Islet of Langerhans (tissue), 1 donor: ENCODE measurements at regions not wholly inside any gene's neighbourhood (a gene's known extent, or its start where the extent isn't known, plus 50 kb on each side); places are given as distances from the start of the nearest gene placed in this dataset.

Source experiments
- FAIRE-seq: peaks from one replicate; lab custom pipeline; 2011; peaks lifted over from hg19 to GRCh38; lab: Jason Lieb, UNC

DNA sequence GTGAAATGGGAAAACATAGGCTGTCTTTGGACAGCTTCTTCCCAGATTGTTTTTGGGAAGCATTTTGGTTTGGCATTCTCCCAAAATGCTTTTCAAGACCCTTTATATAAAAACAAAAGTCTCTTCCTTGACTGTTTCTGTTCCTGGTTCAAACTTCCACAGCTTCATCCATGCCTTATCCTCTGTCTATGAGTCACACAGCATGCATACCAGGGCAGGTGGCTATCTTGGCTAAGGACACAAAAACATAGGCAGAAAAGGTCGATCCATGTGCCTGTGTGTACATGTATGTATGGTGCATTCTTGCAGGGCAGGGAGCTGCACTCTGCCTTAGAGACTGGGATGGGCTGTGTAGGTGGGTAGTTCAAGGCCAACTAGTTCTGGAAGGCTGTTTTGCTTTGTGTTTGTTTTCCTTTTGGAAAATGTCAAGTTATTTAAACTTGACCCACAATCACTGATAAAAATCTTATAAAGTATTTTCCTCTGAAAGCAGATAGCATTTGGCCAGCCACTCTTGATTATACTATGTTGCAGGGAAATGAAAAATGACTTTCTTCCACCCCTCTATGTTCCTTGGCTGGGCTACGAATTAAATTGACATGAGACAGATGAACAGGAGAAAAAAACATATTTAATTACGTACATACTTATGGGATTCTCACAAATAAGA, 437.0 kb downstream of the SIPA1L2 start:
- FAIRE-seq, result no peak

DNA sequence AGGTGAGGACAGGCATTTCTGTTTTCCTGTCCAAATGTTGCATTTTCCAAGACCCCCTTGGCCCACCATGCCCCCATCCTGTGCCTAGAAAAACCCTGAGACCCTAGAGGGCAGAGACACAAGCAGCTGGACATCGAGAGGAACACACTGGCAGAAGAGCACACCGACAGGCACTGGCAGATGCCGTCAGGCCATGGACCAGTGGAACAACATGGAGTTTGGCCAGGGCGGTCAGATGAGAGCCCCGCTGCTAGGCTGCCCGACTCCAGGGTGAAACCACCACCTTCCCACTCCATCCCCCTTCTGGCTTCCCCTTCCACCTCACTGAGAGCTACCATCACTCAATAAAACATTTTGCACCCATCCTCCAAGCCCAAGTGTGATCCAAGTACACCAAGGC, 438.4 kb downstream of the SIPA1L2 start:
- no peak for FAIRE-seq

DNA sequence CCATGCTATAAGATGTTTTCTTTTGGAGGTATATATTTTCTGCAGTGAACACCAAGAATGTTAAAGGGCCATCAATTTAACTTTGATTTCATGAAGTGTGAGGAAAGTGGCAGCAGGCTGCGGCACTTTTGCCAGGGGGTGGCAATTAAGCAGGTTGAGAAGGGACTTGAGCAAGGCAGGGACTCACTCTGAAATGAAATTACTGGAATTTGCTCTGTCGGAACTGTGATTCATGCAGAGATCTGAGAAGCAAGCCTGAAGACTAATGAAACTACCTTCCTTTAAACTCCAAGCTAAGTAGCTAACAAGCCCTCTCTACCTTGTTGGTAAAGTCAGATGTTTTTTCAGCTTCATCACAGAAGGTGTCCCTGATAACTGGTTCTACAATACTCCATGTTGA, 441.6 kb downstream of the SIPA1L2 start:
- no peak for FAIRE-seq

DNA sequence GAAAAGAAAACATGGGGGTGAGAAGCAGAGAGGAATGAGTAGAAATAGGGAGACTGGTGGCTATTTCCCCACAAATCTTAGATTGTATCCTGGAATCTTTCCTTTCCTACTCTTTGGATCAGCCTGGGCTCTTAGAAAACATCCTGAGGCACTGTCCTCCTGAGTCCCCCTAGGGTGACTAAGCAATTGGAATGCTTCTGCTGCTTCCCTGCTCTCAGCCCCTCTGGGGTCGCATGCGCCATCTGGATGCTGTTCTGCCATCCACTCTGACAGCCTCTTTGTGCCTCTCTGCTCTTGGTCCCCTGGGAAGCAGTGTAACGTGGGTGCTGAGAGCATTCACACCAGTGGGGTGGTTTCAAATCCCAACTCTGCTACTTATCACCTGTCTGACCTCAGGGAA, 443.0 kb downstream of the SIPA1L2 start:
- no peak for FAIRE-seq

DNA sequence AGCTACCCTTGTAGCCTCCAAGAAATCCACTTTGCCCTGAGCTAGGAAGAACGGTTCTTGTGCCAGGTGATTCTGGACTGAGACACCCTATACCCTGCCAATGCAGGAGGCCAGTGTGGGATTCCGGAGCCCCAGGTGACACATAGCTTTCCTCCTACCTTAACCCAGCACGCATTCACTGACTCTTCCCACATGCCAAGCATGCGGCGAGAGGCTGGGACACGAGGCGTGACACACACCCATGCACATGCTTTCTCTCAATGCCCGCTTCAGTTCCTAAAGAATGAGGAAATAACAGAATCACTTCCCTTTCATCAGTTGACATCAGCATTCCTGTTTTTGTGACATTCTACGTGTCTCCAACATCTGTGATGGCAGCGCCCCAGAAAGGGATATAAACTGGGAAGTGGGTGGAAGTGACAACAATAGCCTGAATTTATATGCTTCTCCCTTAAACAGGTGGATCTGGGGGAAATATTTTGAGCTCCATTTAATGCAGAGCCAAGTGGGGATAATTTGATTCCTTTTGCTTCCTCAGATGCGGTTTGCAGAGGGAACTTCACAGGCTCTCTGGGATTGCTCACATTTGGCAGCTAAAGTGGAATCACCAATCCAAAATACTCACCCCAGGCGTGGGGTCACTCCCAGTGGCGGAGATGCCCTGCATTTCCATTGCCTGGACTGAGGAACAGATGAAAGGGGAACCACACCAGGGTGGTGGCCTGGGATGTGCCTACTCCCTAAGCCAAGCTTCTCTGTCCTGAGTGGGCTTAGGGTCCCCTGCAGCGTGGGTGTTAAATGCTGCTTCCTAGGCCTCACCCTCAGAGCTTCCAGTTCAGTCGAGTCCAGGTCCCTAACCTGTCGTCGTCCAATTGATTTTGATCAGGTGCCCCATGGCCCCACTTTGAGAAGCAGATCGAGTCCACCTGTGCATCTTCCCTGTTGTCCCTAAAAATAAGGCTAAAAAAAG, 445.1 kb downstream of the SIPA1L2 start:
- no peak for FAIRE-seq

DNA sequence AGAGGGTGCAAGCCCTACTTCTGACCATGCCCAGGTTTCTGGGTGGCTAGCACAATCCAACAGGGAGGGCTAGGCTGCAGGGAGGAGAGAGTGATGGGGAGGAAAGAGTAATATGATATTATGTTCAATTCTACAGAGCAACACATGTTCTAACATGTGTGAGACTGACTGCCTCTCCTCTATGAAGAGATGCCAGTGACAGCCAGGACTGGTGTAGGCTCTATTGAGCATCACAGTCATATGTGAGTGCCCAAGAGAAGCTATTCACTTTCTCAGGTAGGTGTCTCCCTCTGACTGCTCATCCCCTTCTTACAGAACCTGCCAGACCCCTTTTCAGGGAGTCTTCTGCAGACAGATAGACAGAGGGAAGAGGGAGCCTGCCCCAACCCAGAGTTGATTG, 446.1 kb downstream of the SIPA1L2 start:
- no peak for FAIRE-seq

DNA sequence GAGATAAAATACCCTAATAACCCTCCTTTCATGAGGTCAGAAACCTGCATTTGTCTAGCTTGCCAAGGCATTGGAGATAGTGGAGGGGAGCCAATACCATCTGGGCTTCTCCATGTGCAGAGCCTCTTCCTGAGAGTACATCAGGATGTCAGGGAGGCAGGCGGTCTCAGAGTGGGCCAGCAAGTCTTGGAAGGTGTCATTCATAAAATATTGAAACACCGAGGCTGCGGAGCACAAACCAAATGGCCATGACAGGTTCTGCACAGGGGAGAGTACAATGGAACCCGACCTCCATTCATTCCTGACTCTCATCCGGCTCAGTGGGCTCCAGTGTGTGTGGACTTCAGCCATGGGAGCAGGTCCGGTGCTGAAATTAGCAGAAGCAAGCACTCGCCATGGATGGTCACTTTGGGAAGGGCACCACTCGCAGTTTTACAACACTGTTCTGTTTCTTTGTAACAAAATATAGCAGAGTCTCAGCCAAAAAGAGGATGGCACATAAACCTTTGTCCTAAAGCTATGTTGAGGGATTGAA, 446.6 kb downstream of the SIPA1L2 start:
- no peak for FAIRE-seq

DNA sequence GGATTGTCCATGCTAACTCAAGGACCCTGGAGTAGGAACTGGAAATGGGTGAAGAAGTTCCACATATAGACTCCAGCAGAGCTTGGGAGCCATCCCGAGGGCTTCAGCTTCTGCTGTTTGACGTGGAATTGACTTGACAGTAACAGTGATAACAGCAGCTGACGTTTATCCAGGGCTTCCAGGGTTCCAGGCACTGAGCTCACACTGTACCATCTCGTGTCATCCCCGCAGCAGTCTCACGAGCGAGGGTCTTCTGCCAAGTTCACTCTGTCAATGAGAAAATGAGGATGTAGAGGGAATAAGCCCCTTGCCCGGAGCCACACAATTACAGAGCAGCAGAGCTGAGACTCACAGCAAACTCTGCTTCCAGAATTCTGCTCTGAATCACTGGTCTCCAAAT, 447.7 kb downstream of the SIPA1L2 start:
- FAIRE-seq, result no peak

DNA sequence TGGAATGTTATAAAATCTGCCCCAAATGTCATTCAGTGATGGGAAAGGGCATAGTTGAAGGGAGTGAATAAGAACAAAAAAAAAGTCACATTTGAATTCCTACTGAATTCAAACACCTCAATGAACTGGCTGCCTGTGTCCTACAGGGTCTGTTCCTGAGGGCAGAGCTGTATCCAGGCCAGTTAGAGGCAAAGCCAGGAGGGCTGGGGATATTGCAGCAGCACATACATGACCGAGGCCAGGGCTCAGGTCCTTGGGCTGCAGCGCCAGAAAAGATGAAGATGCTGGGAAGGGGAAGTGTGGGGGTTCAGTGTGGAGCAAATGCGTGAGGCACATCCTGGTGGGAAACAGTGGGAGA, 449.2 kb downstream of the SIPA1L2 start:
- no peak for FAIRE-seq

DNA sequence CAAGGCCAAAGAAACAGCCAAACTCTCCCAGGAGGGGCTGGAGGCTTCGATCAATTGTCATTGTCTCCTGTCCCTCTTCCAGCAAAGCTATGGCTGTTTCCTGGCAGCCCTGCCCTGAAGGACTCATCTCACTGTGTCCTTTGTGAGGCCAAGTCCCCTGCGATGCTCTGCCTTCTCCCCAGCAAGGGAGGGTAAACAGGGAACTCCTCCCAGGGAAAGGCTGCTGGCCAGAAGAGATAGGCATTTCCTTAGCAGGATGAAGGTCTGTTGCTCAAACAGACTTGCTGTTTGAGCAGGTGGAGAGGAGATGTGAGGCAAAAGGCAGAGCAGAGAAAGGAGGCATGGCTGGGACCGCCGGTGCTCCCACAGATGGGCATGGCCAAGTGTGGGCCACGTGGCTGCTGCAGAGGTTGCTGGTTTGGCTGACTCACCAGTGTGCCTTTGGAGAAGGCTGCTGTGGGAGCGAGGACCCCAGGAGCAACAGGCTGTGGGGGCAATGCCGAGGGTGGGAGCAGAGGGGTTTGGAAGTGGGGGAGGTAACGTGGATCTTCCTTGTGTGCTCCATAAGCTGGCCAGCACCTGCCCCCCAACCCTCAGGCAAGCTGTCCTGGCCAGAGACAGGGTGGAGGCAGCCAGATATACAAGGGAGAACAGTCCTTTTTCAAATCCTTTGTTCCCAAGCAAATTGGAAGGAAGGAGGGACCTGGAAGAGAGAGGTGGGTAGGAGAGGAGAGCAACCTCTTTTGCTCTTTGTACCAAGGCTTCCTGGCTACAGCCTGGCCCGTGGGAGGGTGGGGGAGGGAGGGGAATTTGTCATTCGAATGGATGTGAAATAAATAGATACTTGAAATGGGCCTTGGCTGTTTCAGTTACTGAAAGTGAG, 449.8 kb downstream of the SIPA1L2 start:
- FAIRE-seq, result no peak

DNA sequence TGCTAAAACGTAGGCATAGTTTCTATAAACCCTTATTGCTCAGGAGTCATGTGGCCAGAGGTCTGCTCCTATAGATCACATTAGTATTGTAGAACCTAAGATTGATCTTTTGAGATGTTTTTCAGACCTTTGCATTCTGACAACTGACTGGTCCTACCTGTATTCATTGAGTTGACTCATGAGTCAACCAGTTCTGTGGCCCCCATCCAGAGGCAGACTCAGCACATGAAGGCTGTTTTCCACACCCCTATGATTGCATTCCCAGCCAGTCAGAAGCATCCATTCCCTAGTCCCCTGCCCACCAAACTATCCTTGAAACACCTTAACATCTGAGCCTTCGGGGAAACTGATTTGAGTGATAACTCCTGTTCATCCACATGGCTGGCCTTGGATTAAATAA, 451.7 kb downstream of the SIPA1L2 start:
- no peak for FAIRE-seq

DNA sequence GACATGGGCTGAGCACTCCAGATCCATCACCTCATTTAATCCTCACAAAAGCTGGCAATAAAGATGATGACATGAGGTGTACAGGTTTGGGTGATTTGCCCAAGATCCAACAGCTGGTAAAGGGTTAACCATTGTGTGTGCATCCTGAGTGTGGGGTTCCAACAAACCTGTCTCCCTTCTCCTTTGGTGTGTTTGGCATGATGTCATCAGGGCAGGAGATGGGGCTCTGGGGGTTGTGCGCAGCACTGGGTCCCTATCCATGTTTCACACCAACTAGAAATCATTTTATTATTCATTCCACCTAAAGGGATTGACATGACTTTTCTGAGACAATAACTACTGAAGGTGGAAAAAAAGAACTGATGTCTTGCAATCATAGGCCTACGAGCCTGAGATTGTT, 452.5 kb downstream of the SIPA1L2 start:
- no peak for FAIRE-seq

DNA sequence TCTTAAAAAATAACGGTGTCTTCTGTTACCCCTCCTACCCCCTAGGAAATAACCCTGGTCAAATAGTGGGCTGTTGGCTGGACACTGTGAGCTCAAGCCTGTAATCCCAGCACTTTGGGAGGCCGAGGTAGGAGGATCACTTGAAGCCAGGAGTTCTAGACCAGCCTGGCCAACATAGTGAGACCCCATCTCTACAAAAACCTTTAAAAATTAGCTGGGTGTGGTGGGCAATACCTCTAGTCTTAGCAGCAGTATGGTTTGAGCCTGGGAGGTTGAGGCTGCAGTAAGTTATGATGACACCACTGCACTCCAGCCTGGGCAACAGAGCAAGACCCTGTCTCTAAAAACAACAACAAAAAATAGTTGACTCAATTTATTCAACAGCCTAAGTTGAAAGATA, 453.7 kb downstream of the SIPA1L2 start:
- FAIRE-seq, result no peak

DNA sequence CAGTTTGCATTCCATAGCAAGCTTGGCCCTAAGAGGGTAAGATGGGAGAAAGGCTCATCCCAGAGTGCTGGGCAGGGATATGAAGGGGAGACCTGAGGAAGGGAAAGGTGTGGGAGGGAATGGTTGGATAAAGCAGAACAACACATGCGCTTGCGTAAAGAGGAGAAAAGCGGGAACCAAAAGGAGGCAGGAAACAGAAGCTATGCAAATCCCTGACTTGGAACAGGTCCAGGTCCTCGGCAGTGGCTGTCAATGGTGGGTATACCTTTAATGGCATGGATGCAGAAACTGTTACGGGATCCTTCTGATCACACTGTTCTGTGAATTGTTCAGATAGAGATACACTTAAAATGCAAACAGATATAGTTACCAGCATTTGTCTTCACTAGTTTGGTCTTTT, 455.6 kb downstream of the SIPA1L2 start:
- FAIRE-seq, result no peak

DNA sequence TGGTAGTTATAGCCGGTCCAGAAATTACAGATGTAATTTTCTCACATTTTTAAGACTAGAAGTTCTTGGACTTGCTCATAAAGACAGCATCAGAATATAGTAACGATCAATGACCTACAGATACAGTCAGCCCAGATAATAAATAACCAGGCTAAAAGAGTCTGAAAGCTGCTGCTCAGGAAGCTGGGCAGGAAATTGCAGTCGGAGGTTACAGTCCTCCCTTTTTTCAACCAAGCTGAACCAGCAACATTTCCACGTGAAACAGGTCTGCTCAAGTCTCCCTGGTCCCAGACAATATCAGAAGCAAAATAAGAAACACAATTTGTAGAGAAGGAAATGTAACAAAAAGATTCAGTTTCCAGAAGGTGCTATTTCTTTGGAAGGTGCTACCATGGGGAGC, 457.4 kb downstream of the SIPA1L2 start:
- FAIRE-seq, result no peak

DNA sequence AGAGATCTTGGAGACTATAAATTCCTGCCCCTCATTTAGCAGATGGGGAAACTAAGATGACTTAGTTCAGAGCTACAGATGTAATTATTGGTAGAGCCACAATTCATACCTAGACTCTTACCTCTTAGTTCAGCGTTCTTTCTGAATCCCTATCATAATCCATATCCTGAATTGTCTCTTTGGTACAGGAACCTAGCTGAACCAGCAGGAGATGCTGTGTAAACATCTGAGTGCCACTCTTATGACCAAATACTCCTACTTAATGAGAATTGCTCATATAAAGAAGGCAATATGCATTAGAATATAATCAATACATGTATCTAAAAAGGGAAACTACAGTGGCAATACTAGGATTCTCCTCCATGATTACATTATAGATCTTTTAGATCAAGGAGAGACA, 459.0 kb downstream of the SIPA1L2 start:
- FAIRE-seq, result no peak

DNA sequence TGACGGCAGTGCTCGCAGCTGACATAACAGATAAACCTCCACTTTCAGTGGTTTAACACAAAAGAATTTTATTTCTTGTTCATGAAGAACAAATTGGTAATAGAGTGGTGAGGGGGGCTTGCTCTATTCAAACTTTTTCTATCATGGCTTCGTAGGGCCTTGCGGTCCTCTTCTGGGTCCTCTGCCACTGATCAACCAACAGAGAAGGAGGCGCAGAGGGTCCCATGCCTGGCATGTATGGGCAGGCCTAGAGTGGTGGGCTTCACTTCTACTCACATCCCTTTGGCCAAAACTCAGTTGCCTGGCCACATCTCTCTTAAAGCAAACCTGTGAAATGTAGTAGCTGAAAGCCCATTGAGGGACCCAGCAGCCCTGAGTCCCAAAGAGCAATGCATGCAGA, 460.5 kb downstream of the SIPA1L2 start:
- no peak for FAIRE-seq

DNA sequence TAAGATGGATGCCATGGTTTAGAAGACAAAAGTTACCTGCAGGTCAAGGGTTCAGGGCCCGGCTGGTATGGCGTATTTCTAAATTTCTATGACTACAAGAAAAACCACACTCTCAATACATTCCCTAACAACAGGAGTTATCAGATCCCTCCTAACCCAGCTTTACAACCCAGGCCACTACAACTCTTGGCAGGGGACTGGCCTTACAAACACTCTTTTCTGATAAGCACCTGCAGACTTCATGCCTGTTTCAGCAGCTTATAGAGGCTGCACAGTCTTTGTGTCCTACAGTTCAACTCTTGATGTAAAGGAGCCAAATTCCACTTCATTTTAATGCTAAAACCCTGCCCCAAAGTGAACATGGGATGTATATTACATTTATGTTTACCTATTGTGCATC, 461.4 kb downstream of the SIPA1L2 start:
- FAIRE-seq, result no peak

DNA sequence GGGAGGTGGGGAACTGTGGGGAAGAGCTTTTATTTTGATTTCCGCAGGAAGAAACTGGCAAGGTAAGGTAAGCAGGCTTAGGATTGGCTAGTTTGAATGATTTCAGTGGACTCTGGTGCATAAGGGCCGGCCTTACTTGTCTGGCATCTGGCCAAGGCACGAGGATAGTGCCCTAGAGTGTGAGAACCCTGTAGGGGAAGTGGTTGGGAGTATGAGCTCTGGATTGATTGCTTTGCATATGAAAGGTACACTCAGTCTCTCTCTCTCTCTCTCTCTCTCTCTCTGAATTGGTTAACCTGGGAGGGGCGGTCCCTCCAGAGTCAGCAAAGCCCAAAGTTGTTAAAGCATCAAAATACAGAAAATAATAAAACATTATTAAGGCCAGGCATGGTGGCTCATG, 463.0 kb downstream of the SIPA1L2 start:
- no peak for FAIRE-seq

DNA sequence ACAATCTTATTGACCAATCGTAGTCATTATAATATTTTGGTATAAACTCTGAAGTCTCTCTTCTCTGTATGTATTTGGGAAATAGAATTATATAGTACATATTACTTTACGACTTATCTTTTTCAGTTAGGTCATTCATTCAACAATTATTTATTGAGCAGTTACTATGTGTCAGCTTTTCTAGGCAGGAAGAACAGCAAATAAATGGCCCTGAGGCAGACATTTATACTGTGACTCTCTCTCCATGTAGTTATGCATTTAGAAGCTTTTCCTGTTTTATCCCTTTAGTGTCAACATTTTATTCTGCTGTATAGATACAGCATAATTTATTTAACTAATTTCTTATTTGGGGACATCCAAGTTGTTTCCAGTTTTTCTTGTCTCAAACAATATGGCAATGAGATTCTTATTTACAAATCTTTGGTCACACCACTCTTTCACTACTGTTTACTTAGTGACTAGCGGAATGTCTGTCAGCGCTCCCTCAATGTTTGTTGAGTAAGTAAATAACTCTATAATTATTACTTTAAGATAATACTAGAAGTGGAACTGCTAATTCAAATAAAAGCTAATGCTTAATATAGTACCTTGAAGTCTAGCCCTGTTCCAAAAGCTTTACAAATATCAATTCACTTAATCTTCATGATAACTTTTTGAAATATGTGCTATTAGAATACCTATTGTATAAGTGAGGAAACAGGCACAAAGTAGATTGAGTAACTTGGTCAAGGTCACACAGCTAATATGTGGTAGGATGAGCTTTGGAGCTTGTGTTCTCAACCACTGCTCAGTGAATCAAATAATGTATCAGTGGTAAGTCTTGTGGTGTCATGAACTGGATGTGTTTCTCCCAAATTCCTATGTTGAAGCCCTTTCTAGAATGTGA, 465.6 kb downstream of the SIPA1L2 start:
- FAIRE-seq, result peak; percentile 17

DNA sequence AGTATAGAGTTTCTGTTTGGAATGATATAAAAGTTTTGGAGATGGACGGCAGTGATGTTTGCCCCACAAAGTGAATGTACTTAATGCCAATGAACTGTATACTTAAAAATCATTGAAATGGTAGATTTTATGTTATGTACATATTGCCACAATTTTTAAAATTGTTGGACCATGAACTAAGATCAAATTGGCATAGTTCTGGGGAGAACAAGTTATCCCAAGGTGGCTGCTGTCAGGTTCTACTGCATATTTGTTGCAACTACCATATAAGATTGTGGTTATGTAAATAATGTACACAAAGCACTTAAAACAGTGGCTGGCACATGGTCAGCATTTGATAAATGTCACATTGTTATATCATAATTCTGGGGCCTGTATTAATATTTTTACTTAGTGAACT, 466.4 kb downstream of the SIPA1L2 start:
- FAIRE-seq, result no peak

DNA sequence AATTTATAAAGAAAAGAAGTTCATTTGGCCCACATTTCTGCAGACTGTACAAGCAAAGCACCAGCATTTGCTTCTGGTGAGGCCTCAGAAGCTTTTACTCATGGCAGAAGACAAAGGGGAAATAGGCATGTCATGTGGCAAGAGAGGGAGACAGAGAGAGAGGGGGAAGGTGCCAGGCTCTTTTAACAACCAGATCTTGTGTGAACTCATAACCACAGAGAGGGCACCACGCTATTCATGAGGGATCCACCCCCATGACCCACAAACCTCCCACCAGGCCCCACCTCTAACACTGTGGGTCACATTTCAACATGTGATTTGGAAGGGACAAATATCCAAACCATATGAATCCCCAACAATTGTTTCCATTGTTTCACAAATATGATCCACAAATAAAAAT, 467.9 kb downstream of the SIPA1L2 start:
- no peak for FAIRE-seq
